Activated CD4-positive, alpha-beta T cell treated with anti-CD3 and anti-CD28 coated beads, Interleukin-2, amount 50 U/mL, for 24 hours (primary cell): ENCODE measurements at regions not wholly inside any gene's neighbourhood (a gene's known extent, or its start where the extent isn't known, plus 50 kb on each side); places are given as distances from the start of the nearest gene placed in this dataset.
"Not testable (repeated sequence)": the region's sequence is repeated elsewhere in the genome, so short reads cannot be mapped to it uniquely, and the experiment has no call there.

Source experiments
- DNase-seq, 2 donors: peaks; one replicate each; pipeline ENCODE4 v3.0.0-alpha.2; 2020; ENCODE audit warnings: low read depth in 1 of 2, low spot score in 1 of 2

DNA sequence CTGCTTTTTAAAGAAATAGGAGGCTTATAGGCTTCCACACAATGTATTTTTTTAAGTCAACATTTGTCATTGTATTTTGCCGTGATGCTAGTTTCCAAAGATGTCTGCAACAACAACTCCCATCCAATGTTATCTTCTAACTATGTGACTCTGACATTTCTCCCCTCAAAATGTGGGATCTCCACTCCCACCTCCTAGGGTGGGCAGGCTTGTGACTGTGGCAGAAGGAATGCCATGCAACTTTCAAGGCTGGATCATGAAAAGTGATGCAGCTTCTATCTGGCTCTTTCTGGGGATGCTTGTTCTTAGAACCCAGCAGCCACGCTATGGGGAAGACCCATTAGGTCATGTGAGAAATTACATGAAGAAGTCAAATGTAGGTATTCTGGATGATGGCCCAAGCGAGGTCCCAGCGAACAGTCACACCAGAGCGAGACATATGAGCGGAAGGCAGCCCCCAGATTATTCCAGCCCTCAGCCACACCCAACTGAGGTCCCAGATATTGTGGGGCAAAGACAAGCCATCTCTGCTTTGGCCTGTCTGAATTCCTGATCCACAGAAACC is 124.3 kb downstream of the BDH1 start:
- DNase-seq: no peak

DNA sequence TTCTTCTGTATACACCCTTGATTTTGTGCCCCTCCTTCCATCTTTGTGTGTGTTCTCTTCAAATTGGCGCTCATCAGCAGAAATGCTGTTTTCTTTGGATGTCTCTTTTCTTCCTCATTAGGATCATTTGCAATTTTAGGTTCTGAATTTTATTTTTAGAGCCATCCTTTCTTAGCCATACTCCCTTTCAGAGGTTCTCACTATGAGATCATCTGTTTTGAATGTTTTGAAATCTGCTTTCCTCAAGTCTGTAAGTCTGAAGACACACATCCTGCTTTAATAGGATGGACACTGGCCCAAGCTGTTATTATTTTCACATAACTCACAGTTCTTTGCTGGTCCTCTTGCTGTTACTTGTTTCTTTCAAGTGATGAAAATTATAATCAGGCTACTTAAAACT is 124.8 kb downstream of the BDH1 start:
- no peak for DNase-seq

DNA sequence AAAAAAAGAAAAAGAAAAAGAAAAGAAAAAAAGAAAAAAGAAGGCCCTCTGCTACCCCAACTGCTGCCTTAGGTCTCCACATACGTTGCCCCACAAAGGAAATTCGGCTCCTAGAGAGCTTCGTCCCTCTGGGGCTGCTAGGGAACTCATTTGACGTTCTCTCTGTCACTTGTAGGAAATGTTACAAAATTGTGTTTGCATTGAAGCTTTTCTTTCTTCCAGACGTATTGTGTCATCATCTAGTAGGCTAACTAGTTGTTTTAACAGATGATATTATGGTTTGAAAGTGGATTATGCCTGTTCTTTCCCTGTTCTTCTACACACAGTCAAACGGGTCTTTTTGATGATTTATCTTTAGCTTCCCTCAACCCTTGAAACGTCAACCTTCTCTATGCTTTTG is 125.3 kb downstream of the BDH1 start:
- DNase-seq: no peak

DNA sequence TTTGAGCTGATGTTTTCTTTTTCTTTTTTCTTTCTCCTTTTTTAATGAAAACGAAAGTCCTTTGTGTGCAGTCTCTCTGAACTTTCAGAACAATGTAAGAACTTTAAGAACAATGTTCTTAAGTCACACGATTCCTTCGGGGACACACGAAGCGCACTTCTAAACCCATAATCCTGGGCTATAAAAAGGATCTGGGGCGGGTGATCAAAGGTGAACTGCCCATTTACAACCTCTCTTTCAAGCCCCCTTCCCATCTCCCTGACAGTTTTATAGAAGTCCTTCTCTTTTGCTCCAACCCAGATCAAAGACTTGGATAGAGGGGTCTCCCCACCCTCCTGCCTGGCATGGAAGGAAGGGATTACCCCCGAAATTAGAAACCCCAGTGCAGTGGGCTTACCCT is 126.8 kb downstream of the BDH1 start:
- no peak for DNase-seq

DNA sequence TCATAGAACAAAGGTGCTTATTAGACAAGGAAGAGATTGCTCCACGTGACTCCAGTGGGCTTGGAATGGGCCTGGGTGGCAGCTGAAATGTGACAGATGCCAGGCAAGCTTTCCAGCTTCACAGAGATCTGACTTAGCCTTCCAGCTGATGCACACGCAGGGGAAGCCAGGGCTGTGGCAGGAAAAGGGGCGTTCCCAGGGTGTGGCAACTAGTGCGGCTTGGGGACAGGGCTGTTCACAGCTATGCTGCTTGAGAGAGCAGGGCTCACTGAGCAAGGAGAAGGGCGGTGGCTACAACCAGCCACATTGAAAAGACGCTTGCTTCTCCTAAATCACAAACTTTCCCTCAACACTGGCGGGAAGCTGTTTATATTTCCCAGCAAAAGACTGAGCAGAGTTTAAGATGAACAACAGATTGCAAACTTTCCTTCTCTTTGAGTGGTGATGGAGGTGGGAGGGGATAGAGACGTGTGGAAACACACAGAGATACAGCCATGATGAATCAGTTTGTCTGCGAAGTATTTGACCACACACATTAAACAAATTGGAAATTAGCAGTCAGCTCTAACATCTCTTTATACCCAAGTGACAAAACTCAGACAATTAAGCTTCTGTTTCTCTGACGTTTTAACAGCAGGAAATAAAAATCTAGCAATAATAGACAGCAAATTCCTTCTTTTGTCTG is 127.5 kb downstream of the BDH1 start:
- peak; percentile 6 to 46 for DNase-seq

DNA sequence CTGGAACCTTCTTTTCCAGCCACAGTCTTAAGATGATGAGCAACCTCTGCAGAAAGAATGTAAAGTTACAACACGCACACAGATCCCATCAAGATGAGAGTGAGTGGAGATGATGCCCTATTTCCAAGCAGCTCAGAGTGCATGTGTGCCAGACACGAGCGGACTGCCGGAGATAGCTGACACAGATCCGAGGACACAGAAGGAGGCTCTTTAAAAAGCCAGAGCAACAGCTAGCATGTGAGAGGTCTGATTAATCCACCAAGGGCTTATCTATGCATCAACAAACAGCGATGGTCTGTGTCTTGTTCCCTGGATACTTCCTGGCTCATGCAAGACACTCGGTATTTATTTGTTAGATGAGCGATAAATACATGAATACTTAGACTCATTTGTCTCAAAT is 128.6 kb upstream of the DLG1 start:
- DNase-seq: no peak

DNA sequence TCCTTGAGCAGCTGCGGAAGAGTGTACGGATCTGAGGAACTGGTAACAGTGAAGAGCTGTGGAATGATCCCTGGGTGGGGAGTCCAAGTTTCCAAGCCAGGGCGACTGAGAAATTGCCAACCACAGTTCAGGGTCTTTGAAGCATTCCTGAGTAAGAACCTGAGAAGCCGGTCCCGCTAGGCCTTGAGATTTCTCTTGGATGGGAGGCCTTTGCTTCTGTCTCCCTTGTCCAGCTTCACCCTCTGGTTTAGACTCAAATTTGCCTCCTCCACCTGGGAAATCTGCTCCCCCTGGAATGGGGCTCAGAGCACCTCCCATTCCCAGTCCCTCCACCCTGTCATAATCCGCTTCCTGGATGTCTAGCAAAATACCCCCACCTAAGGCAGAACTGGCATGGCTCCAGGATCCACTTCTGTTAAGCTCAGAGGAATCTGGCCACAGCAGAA is 127.7 kb upstream of the DLG1 start:
- DNase-seq: no peak

DNA sequence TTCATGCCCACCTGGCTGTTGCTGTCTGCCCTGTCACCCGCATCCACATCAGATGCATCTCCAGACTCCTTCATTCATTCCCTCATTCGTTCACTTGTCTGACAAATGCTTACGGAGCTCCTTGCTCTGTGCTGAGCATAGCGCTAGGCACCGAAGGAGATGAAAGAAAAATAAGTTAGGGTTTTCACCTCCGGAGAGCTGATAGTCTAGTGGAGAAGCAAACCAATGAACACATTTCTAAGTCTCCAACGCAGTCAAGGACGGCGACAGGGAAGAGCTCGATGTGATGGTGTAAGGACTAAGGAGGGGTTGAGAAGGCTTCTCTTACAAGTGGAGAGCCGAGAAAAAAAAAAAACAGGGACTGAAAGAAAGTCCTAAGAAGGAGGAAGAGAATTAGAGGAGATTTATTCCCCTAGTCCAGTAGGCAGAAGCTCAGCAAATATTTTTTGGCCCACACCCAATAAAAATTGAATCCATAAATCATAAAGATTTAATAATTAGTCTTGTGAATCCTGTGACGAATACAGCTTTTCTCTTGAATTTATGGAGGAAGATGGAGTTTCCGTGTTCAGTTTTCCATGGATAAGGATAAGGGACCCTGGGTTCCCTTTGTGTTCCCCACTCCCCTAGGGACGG is 127.2 kb upstream of the DLG1 start:
- no peak for DNase-seq

DNA sequence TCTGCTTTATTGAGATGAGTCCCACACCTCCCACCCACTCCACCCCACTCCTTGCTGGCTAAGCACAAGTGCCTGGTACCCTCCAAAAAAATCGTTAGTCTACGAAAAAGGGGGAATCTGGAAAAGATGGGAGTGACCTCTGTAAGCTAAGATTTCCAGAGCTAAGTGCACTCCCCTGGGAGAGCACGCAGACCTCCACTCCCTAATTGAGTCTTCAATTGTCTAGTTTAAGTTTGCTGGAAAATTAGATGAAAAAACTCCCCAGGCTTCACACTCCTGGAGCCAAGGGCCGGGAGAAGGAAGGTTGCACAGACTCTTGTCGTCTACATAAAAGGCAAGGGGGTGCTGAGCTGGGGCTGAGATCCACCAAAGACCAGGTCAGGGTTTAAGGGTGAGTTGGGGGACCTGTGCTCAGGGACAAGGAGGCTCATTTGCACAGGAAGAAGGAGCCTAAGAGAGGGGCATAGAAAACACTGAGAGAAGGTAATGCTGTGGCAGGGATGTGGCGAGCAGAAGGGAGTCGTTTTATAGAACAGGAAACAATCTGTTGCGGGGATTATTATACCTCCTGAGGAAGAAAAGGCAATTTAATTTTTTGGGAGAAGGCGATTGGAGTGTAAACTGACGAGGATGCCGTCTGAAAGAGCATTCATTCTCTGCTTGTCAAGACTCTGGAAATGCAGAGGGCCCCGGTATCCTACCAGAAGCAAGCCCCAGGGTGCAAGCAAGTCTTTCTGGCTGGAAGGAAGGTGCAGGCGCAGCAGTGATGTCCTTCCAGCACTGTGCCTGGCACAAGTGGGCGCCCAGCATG is 126.5 kb upstream of the DLG1 start:
- DNase-seq: no peak

DNA sequence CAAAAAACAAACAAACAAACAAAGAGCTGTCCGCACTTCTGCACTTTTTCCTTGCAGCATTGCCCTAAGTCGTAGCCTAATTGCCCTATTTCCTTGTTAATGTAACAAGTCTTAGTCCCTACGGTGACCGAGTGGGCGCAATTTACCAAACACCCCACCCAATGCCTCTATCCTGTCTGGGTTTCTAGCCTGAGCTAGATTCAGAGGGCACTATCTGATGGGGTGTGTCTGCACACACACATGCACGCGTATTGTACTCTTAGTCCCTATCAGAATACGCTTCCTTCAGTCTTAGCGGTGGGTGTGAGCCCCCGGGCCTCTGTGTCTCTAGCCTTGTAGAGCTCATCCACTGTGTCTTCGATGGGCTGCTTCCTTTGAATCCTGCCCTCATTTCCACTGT is 125.9 kb upstream of the DLG1 start:
- no peak for DNase-seq

DNA sequence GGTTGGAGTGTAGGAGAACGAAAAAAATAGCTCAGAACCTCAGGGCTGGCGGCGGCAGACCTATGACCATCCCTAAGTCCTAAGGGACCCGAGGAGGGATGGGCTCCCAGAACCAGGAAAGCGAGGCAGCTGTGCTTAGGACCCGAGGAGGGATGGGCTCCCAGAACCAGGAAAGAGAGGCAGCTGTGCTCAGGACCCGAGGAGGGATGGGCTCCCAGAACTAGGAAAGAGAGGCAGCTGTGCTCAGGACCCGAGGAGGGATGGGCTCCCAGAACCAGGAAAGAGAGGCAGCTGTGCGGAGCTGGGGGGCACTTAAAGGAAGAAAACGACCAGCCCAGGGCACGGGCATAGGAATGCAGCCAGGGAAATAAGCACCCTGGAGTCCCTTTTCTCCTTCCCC is 125.0 kb upstream of the DLG1 start:
- no peak for DNase-seq

DNA sequence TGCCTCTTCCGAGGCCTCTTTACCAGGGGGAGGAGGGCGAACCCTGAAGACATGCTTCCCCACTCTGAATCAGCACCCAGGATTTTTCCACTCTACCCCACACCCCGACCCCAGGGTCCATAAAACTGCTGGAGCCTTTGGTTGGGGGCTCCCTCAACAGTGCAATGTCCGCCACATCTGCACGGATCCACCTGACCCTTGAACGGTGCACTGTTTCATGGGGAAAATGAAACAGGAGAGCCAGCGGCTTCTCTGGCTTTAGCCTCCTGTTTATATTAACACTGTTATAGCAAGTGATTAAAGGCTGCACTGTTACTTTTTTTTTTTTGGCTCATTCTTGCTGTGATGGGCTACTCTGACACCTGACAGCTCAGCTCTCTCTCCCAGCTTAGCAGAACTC is 124.1 kb upstream of the DLG1 start:
- no peak for DNase-seq

DNA sequence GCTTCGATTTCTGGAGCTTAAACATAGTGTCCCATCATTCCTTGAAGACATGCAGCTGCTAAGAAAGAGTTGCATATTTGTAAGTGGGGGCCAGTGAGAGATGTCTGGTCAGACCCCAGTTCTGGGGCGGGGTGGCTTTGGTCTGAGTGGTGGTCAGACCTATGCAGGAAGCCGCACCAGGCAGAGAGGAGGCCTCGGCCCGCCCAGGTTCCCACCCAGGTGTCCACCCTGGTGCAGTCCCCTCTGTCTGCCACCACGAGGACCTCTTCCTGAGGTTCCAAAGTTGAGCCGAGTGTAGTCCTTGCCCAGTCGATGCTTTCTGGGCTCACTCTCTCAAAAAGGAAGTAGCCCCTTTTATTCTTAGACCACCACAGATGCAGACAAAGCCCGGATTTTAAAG is 122.6 kb upstream of the DLG1 start:
- DNase-seq: no peak

DNA sequence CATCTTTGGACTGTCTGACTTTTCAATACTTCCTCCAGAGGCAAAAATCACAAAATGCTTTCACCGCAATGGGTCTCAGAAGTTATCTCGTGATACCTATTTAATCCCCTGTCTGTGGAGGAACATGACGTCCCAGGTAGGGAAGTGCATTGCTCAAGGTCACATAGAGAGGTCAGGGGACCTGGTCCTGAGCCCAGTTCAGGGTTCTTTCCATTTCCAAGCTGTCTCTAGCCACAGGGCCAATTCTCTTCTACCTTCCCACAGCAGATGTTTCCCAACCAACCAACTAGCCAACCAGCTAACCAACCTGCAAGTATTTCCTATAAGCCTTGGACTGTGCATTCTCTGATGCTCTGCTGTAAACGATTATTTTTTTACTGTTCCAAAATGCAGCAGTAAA is 122.2 kb upstream of the DLG1 start:
- no peak for DNase-seq

DNA sequence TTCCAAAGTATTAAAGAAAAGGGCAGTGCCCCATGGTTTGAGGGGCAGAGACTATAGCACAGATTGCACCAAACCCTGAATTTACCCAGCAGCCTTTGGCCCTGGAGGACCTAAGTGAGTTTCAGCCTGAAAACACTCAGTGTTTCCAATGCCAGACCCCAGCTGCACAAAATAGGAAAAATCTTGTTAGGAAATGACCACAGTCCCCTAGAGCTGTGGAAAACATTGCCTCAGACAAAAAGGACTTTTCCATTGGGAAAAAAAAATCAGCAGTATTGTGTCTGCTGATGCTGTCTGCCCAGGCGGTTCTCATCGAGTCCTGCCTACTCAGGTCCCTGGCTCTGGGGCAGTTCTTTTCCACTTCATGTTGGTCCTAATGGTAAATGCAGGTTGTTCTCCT is 121.7 kb upstream of the DLG1 start:
- DNase-seq: no peak

DNA sequence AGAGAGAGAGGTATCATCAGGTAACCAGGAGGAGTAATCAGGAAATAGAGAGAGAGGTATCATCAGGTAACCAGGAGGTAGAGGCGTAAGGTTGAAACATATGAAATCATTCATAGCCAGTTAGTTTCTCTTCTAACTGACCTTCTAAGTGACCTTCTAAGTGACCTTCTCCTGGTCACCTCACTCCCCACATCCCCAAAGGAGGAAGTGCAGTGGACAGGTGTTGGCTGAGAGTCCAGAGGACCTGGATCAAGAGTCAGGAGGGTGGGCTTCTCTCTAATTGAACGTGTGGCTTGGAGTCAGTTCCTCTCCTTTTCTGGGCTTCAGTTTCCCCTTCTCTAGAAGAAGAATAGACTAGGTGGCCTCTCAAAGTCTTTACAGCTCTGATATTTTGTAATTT is 121.3 kb upstream of the DLG1 start:
- DNase-seq: no peak

DNA sequence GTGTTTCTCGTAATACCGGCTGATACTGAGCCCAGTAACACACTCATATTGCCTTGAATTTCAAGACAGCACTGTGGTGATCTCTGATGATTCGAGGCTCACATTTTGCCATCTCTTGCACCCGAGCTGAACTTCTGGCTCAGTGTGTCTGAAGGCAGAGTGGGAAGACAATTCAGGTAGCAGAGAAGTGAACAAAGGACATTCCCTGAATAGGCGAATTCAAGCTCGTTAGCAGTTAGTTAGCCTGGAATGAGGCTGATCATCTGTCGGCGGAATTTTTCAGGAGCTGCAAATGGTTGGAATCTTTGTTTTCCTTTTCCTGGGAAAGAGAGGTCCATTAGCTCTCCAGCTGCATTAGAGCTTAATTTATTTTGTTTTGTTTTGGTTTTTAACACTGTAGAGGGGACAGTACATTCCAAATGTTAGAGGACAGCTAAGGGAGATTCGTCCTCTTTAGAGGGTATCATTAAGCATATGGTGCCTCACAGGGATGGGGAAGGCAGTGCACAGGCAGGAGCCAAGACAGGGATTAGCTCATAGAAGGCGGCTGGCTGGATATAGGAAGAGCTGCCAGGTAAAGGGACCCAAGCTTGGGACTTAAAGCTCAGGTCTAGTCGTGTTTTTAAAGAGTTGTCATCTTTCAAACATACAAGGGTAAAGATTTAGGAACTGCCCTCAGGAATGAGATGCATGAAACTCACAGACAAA is 119.7 kb upstream of the DLG1 start:
- DNase-seq: no peak

DNA sequence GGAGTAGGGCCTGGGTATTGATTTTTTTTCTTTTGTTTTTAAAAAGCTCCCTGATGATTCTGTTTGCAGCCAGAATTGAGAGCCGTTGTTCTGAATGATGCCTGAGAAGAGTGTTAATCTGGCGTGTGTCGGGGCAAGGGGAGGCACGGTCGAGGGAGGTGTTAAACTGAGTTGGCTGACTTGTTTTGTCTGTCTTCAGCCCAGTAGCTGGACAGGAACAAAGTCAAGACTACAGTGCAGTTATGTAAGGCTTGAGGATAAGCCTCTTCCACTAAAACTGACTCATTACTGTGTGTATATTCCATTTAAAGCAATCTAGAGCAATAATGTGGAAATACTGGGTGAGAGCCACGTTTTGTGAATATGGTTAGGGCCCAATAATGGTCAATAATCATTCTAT is 119.0 kb upstream of the DLG1 start:
- DNase-seq: no peak

DNA sequence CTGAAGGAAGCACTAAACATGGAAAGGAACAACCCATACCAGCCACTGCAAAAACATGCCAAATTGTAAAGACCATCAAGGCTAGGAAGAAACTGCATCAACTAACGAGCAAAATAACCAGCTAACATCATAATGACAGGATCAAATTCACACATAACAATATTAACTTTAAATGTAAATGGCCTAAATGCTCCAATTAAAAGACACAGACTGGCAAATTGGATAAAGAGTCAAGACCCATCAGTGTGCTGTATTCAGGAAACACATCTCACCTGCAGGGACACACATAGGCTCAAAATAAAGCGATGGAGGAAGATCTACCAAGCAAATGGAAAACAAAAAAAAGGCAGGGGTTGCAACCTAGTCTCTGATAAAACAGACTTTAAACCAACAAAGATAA is 113.5 kb upstream of the DLG1 start:
- not testable (repeated sequence) for DNase-seq

DNA sequence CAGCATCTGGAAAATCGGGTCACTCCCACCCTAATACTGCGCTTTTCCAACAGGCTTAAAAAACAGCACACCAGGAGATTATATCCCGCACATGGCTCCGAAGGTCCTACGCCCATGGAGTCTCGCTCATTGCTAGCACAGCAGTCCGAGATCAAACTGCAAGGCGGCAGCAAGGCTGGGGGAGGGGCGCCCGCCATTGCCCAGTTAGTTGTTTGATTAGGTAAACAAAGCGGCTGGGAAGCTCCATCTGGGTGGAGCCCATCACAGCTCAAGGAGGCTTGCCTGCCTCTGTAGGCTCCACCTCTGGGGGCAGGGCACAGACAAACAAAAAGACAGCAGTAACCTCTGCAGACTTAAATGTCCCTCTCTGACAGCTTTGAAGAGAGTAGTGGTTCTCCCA is 111.8 kb upstream of the DLG1 start:
- DNase-seq: not testable (repeated sequence)

DNA sequence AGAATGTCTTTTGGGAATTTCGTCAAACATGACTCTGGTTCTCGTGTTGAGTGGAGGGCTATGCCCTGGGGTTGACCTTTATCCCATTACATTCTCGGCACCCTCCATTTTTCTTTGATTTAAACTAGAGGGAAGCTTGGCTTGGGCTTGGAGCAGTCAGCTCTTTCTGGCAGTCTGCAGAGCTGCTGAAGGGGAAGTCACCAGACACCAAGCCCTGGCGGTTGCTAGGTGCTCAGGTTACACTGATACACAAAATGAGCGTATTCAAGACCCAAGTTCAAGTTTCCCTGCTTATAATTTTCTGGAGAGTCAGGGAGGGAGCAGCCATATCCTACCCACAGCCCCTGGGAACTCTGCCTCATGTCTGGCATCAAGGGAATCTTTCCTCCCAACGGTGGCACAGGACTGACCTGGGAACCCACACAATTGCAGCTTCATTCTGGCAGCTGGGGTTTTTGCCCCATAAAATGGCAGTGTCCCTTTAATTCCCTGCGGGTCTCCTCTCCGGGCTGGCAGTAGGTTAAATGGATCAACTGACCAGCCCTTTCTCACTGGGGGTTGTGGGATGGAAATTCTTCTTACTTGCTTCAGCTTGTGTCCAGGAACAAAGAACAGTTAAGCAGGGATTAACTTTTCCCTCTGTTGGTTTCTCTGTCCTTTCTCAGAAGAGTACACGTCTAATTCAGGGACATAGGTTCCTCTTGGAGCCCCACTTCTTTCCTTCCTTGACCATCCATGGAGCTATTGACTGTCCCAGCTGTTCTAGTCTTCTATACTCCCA is 110.0 kb upstream of the DLG1 start:
- DNase-seq: no peak
